ENCODE measurements at regions not wholly inside any gene's neighbourhood (a gene's known extent, or its start where the extent isn't known, plus 50 kb on each side); places are given as distances from the start of the nearest gene placed in this dataset.

DNA sequence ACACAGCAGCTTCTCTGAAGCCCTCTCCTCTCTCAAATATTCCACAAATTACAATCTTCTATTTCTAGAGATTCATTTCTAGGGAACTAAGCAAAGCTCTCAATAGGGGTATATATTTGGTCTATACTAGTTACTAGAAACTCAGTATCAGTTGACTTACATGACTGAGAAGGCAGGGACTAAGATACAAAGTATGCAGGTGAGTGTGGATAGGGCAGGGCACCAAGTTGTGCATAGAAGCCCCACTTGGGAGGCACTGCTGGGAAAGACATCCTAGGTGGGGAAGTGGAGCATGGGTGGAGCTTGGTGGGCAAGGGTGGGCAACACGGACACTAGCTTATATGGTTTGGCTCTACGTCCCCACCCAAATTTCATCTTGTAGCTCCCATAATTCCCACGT, 148.1 kb upstream of the RASA1 start:
- no peaks in the 10 kb centered on the region for H3K9me3 ChIP-seq
- 96 to 100% methylated on average over 2 to 3 of the region's 3 CpGs for WGBS, 2 donors (ENCODE audit: low coverage in 1 of 2)
- H3K27ac ChIP-seq, result no peak overlapping the region
- in situ Hi-C loops (cut with MboI; ENCODE audit: low pct_ligation_motif_present in 1 of 4, low pct_unique_long_range_greater_than_20kb in 1 of 4, low sequenced_read_pairs in 3 of 4), result no loop called here
- no peak overlapping the region for H3K4me3 ChIP-seq
- TF ChIP-seq, protein P1, sequence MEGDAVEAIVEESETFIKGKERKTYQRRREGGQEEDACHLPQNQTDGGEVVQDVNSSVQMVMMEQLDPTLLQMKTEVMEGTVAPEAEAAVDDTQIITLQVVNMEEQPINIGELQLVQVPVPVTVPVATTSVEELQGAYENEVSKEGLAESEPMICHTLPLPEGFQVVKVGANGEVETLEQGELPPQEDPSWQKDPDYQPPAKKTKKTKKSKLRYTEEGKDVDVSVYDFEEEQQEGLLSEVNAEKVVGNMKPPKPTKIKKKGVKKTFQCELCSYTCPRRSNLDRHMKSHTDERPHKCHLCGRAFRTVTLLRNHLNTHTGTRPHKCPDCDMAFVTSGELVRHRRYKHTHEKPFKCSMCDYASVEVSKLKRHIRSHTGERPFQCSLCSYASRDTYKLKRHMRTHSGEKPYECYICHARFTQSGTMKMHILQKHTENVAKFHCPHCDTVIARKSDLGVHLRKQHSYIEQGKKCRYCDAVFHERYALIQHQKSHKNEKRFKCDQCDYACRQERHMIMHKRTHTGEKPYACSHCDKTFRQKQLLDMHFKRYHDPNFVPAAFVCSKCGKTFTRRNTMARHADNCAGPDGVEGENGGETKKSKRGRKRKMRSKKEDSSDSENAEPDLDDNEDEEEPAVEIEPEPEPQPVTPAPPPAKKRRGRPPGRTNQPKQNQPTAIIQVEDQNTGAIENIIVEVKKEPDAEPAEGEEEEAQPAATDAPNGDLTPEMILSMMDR (IDR thresholded peaks at IDR 0.05), result no peak
- no peak for TF ChIP-seq POLR2A (IDR thresholded peaks at IDR 0.05)
- no peak for DNase-seq
- no peaks in the 10 kb centered on the region for H3K27me3 ChIP-seq
- no peaks in the 10 kb centered on the region for H3K36me3 ChIP-seq
- H3K4me1 ChIP-seq, result peaks cover 0 to 9% (median 4%) of the 10 kb centered on the region in 4 donors
- intact Hi-C loops (cut with DNase I; ENCODE audit: low total_unique reads), result no loop called here

DNA sequence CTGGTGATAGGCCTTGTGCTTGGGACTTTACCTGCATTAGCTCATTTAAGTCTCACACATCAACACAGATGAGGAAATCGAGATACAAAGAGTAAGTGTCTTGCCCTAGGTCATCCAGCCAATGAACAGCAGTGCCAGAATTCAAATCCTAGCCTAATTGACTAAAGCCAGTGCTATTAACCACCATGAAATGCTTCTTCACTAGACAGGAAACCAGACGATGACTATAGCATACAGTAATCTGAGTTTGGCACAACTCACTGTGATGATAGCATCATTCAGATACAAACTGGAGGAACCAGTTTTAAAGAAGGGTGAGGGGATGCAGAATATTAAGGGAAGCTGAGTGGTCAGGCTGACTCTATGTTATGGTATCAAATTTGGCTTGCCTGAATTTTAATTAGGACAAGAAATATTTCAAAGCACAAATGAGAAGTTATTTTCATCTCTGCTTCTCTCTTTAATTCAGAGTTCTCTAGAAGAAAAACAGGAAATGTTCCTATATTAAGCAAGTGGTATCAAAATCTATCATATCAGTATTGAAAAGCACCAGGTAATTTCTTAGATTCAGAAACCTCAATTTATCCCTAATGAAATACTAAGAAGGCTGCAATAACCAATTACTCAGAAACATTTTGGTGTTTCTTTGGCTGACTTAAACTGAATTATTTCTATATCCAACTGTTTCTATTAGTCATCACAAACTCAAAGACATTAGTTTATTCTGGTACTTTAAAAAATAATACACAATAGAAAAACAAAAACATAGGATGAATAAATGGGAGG, 147.0 kb upstream of the RASA1 start:
- TF ChIP-seq POLR2A (IDR thresholded peaks at IDR 0.05), result no peak
- no peak for TF ChIP-seq EP300 (IDR thresholded peaks at IDR 0.05; ENCODE audit: low read depth)
- TF ChIP-seq POLR2AphosphoS5 (IDR thresholded peaks at IDR 0.05), result no peak
- TF ChIP-seq, protein P1 (IDR thresholded peaks at IDR 0.05), result no peak
- peaks cover 0 to 9% (median 4%) of the 10 kb centered on the region in 4 donors for H3K4me1 ChIP-seq
- H3K4me3 ChIP-seq, result no peak overlapping the region
- intact Hi-C loops (cut with DNase I; ENCODE audit: low total_unique reads) (no loop called here), in situ Hi-C loops (cut with MboI; ENCODE audit: low pct_ligation_motif_present in 1 of 4, low pct_unique_long_range_greater_than_20kb in 1 of 4, low sequenced_read_pairs in 3 of 4) (no loop called here)
- no peaks in the 10 kb centered on the region for H3K36me3 ChIP-seq
- 16 to 50% methylated on average over 1 to 2 of the region's 2 CpGs for WGBS, 2 donors (ENCODE audit: low coverage in 1 of 2)
- no peak for DNase-seq
- H3K27me3 ChIP-seq, result no peaks in the 10 kb centered on the region
- H3K27ac ChIP-seq, result peak overlapping the region in 3 of 4 donors; percentile 11 to 27 (median 13)
- H3K9me3 ChIP-seq, result no peaks in the 10 kb centered on the region

DNA sequence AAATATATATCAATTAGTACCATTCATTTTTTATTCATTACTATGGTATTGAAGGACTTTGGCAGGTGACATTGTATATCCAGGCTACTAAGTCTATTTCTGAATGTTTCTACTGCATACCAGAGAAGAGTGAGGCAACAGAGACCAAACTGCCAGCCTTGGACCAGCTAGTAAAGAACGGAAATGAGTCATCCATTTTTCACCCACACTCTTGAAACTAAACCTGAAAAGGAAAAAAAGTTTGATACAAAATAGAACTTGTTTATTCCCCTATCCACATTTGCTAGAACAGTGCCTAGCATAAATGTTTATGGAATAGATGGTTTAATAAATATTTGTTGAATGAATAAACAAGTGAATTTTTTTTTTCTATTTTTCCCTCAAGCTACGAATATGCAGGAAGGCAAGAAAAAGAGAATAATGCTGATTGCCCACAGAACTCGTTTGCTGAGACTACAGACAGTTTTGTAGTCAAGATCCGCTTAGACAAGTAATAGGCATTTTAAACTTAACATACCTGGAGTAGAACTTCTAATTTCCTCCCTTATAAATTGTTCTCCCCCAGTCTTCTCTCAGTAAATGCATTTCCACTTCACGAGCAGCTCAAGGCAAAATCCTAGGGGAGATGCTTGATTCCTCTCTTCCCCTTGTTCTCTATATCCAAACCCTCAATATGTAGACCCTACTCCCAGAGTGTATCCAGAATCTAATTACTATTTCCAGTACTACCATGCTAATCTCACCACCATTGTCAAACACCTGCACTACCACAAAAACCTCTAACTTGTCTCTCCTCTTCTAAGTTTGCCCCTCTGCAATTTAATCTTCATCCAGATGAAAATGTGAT, 146.2 kb upstream of the RASA1 start:
- 50 to 66% methylated on average over 5 of the region's 5 CpGs for WGBS, 2 donors (ENCODE audit: low coverage in 1 of 2)
- no peaks in the 10 kb centered on the region for H3K36me3 ChIP-seq
- no peaks in the 10 kb centered on the region for H3K27me3 ChIP-seq
- no peak overlapping the region for H3K4me3 ChIP-seq
- DNase-seq, result peak; percentile 14
- in situ Hi-C loops (cut with MboI; ENCODE audit: low pct_ligation_motif_present in 1 of 4, low pct_unique_long_range_greater_than_20kb in 1 of 4, low sequenced_read_pairs in 3 of 4) (no loop called here), intact Hi-C loops (cut with DNase I; ENCODE audit: low total_unique reads) (no loop called here)
- H3K9me3 ChIP-seq, result no peaks in the 10 kb centered on the region
- TF ChIP-seq EP300 (IDR thresholded peaks at IDR 0.05; ENCODE audit: low read depth), result no peak
- TF ChIP-seq, protein P1 (IDR thresholded peaks at IDR 0.05), result no peak
- peak overlapping the region; percentile 11 to 40 (median 20) for H3K27ac ChIP-seq
- H3K4me1 ChIP-seq, result peaks cover 0 to 9% (median 4%) of the 10 kb centered on the region in 4 donors

DNA sequence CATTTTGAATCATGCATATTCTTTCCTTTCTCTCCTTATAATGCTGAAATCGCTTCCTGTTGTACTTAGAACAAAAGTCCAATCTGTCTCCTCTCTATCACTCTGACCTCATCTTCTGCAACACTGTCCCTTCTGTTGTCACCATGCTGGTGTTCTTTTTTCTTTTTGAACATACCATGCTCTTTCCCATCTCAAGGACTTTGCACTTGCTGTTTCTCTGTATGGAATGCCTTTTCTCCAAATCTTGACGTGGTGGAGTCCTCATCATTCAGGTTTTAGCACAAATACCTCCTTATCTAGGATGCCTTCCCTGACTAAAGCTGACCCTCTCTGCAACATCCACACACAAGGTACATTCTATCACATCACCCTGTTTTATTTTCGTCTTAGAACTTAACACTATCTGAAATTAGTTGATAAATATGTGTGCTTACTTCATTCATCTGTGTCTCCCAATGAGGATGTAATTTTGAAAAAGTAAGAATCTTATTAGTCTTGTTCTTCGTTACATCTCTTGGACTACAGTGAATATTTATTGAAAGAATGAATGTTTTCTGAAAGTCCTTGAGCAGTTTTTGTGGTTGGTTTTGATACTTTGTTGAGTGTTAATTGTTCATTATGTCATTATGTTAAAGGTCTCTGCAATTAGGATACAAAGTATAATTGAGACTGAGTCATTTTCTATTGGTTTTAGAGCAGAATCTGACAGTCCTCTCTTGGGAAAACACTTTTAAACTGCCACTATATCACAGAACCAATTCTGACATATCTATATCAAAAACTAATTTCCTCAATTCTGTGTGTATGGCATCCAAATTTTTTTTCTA, 145.3 kb upstream of the RASA1 start:
- no peak overlapping the region for H3K4me3 ChIP-seq
- WGBS, 2 donors (ENCODE audit: low coverage in 1 of 2), result 70 to 89% methylated on average over 4 of the region's 4 CpGs
- TF ChIP-seq POLR2A (IDR thresholded peaks at IDR 0.05) (no peak), POLR2AphosphoS5 (IDR thresholded peaks at IDR 0.05) (no peak), EP300 (IDR thresholded peaks at IDR 0.05; ENCODE audit: low read depth) (no peak)
- TF ChIP-seq, protein P1 (IDR thresholded peaks at IDR 0.05), result no peak
- peaks cover 0 to 9% (median 4%) of the 10 kb centered on the region in 4 donors for H3K4me1 ChIP-seq
- H3K9me3 ChIP-seq, result no peaks in the 10 kb centered on the region
- no peak for DNase-seq
- H3K27ac ChIP-seq, result peak overlapping the region in 1 of 4 donors; percentile 4
- intact Hi-C loops (cut with DNase I; ENCODE audit: low total_unique reads) (no loop called here), in situ Hi-C loops (cut with MboI; ENCODE audit: low pct_ligation_motif_present in 1 of 4, low pct_unique_long_range_greater_than_20kb in 1 of 4, low sequenced_read_pairs in 3 of 4) (no loop called here)
- H3K36me3 ChIP-seq, result no peaks in the 10 kb centered on the region
- H3K27me3 ChIP-seq, result no peaks in the 10 kb centered on the region
